Stimulated activated CD4-positive, alpha-beta T cell treated with anti-CD3 and anti-CD28 coated beads, Interleukin-15, amount 100 ng/mL, for 48 hours (primary cell): ENCODE measurements at regions not wholly inside any gene's neighbourhood (a gene's known extent, or its start where the extent isn't known, plus 50 kb on each side); places are given as distances from the start of the nearest gene placed in this dataset.

Experiments used
- DNase-seq, 2 donors: peaks; one replicate each; pipeline ENCODE4 v3.0.0-alpha.2; 2020; ENCODE audit warnings: low read depth in 2 of 2

- DNase-seq = no peak
Observed at GRCh38 chr11:88404932-88405710, 67.6 kb upstream of the CTSC start.

GRCh38 chr11:88404391-88404790 lies 66.9 kb upstream of the CTSC start:
- DNase-seq = no peak

- DNase-seq = no peak
Observed at GRCh38 chr11:88402784-88403183, 65.2 kb upstream of the CTSC start.

- no peak for DNase-seq
Observed at GRCh38 chr11:88402192-88402715, 64.7 kb upstream of the CTSC start.

- no peak for DNase-seq
Observed at GRCh38 chr11:88398791-88399570, 61.4 kb upstream of the CTSC start.

GRCh38 chr11:88398372-88398771 lies 60.8 kb upstream of the CTSC start:
- DNase-seq = no peak

- DNase-seq = no peak
Observed at GRCh38 chr11:88390254-88390653, 52.7 kb upstream of the CTSC start.

- DNase-seq = no peak
Observed at GRCh38 chr11:88387957-88388356, 50.4 kb upstream of the CTSC start.
